Body of pancreas (tissue), 4 donors: ENCODE measurements at regions not wholly inside any gene's neighbourhood (a gene's known extent, or its start where the extent isn't known, plus 50 kb on each side); places are given as distances from the start of the nearest gene placed in this dataset.

ENCODE experiments used
- POLR2A ChIP-seq, 3 donors: fragments of 450-650 bp; IDR thresholded peaks; one replicate each; pipeline ENCODE4 v1.6.1; 2016; ENCODE audit warnings: antibody characterized with exemption in 3 of 3, mild to moderate bottlenecking in 2 of 3
- TF ChIP-seq, protein P1 (sequence below), 7 experiments: fragments of 450-650 bp in 4 of 7; fragments of 200-600 bp in 3 of 7; sonication (generic) in 3 of 7; IDR thresholded peaks; one replicate each; pipeline ENCODE4 v1.5.1; 2016 to 2019; ENCODE audit warnings: antibody characterized with exemption in 7 of 7

- TF ChIP-seq, protein P1, sequence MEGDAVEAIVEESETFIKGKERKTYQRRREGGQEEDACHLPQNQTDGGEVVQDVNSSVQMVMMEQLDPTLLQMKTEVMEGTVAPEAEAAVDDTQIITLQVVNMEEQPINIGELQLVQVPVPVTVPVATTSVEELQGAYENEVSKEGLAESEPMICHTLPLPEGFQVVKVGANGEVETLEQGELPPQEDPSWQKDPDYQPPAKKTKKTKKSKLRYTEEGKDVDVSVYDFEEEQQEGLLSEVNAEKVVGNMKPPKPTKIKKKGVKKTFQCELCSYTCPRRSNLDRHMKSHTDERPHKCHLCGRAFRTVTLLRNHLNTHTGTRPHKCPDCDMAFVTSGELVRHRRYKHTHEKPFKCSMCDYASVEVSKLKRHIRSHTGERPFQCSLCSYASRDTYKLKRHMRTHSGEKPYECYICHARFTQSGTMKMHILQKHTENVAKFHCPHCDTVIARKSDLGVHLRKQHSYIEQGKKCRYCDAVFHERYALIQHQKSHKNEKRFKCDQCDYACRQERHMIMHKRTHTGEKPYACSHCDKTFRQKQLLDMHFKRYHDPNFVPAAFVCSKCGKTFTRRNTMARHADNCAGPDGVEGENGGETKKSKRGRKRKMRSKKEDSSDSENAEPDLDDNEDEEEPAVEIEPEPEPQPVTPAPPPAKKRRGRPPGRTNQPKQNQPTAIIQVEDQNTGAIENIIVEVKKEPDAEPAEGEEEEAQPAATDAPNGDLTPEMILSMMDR (IDR thresholded peaks at IDR 0.05): no peak
- TF ChIP-seq POLR2A (IDR thresholded peaks at IDR 0.05): no peak
Measured at GRCh38 chr2:41375901-41376300, 671.9 kb upstream of the PKDCC start.
